ENCODE measurements at regions not wholly inside any gene's neighbourhood (a gene's known extent, or its start where the extent isn't known, plus 50 kb on each side); places are given as distances from the start of the nearest gene placed in this dataset.
"Not testable (repeated sequence)": the region's sequence is repeated elsewhere in the genome, so short reads cannot be mapped to it uniquely, and the experiment has no call there.

DNA sequence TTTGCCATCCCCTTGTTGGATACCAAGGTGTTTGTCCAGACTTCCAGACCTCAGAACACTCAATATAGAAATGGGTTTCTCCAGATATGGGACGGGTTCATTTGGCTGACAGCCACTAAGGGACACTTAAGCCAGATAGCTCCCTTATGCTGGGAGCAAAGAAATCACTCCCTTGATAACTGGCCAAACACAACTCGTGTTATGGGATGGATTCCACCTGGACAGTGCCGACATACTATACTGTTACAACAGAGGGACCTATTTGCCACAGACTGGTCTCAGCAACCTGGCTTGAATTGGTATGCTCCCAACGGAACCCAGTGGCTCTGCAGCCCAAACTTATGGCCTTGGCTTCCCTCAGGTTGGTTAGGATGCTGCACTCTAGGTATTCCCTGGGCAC is 114.0 kb upstream of the PLCL2 start:
- DNase-seq = no peak

DNA sequence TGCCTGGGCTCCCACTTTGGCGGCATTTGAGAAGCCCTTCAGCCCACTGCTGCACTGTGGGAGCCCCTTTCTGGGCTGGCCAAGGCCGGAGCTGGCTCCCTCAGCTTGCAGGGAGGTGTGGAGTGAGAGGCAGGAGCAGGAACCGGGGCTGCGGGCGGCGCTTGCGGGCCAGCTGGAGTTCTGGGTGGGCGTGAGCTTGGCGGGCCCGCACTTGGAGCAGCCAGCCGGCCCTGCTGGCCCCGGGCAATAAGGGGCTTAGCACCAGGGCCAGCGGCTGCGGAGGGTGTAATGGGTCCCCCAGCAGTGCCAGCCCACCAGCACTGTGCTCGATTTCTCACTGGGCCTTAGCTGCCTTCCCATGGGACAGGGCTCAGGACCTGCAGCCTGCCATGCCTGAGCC is 111.2 kb upstream of the PLCL2 start:
- not testable (repeated sequence) for DNase-seq

DNA sequence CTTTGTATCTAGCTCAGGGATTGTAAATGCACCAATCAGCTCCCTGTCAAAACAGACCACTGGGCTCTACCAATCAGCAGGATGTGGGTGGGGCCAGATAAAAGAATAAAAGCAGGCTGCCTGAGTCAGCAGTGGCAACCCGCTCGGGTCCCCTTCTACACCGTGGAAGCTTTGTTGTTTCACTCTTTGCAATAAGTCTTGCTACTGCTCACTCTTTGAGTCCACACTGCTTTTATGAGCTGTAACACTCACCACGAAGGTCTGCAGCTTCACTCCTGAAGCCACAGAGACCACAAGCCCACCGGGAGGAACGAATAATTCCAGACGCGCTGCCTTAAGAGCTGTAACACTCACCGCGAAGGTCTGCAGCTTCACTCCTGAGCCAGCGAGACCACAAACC is 110.2 kb upstream of the PLCL2 start:
- not testable (repeated sequence) for DNase-seq

DNA sequence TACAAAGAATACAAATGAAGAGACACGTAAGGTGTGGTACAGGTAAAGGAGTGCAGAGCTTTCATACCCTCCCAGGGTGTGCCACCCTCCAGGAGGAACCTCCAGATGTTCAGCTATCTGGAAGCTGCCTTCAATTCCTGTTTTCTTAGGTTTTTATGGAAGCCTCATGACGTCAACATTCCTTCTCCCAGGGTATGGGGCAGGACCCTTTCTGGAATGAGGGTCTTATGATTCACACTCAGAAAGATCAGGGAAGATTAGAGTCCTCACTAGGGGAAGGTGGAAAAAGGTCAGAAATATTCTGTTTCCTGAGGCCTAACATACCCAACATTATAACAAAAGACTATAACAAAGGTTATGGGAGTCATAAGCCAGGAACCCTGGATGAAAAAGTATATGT is 99.8 kb upstream of the PLCL2 start:
- no peak for DNase-seq

DNA sequence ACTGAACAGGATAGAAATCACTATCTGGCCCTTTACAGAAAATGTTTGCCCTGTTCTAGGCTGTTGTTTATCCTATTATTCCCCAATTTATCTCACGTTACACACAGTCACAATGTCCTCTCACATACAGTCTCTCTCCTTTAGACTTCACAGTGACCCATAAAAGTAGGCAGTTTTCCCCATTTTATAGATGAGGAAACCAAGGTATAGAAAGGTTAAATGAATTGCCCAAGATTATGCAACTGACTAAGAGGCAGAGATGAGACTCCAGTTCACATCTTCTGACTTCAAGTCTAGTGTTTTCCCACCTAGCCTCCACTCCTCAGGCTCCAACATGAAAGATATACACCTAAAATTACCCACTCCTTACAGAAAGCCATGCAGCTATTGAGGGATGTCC is 99.3 kb upstream of the PLCL2 start:
- DNase-seq = no peak

DNA sequence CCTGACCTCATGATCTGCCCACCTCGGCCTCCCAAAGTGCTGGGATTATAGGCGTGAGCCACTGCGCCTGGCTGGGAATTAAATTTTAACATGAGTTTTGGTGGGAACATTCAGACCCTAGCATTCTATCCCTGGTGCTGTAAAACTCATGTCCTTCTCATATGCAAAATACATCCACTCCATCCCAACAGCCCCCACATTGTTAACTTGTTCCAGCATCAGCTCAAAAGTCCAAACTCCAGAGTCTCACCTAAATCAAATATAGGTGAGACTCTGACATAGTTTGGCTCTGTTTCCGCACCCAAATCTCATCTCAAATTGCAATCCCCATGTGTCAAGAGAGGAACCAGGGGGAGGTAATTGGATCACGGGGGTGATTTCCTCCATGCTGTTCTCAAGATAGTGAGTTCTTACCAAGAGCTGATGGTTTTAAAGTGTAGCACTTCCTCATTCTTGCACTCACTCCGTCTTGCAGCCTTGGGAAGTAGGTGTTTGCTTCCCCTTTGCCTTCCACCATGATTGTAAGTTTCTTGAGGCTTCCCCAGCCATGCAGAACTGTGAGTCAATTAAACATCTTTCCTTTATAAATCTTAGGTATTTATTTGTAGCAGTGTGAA is 96.2 kb upstream of the PLCL2 start:
- DNase-seq = no peak

DNA sequence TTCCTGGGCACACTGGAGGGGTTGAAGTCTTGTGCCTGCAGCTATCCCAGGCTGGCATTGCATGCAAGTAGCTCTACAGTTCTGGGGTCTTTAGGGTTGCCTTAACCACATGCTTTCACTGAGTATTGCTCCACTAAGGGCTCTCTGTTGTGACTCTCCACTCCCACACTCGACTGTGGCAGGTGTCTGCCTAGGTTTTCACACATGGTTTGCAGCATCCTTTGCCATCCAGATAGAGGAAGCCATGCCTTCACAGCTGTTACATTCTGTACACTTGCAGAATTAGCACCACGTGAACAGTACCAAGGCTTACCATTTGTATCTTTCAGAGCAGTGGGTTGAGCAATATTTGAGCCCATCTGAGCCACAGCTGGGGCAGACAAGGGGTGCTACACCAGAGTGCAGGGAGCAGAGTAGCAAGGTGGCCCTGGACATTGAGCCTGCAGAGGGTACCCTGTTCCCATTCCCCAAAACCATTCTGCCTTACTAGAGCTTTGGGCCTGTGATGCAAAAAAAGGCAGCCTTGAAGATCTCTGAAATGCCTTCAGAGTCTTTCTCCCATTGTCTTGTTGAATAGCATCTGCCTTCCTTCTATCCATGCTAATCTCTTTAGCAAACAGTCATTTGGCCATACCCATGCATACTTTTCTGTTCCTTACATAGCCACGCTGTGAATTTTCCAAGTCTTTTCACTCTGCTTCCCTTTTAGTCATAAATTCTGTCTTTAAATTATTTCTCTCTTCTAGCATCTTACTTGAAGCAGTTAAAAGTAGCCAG is 95.2 kb upstream of the PLCL2 start:
- no peak for DNase-seq

DNA sequence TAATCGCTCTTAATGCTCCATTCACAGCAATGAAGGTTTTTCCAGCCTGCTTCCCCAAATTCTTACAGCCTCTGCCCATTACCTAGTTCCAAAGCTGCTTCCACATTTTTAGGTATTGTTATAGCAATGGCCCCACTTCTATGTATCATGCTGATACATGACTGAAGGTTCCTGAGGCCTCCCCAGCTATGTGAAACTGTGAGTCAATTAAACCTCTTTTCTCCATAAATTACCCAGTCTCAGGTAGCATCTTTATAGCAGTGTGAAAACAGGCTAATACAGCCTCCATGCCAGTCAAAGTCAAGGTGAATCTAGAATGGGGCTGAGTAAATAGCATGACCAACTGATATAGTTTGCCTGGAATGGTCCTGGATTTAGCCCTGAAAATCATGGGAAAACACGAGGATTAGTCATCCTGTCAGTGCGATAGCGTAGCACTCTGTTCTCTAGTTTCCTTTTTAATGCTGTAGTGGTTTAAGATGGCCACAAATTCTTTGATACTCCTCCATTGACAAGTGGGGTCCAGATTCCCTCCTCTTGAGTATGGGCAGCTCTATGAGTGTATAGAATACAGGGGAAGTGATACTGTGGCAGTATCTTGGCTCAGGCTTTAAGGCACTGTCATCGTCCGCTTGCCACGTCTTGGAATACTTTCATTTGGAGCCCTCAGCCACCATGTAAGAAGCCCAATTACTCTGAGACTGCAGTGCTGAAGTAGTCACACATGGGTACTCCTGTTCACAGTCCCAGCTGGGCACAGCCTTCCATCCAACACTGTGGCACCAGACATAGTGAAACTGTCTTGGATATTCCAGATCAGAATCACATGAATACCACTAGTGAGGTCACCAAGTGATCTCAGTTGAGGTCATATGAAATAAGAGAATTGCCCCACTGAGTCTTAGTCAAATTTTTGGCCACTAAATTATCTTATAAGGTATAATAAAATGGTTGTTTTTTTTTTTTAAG is 94.0 kb upstream of the PLCL2 start:
- DNase-seq = no peak

DNA sequence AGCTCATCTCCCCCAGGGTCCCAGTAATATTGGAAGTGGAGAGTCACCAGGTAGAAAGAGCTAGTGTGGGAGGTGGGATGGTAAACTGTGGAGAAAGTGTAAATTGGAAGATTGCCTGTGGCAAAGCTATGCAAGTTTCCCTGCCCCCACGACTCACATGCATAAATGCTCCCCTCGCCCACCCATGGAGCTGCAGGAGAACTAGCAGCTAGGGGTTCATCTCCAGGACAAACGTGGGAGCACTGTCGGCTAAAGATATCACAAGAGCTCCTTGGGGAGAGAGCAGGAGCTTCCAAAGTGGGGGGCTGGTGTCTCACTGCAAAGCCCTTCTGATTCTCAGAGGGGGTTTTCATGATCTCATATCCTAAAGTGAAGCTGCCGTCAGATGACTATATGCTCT is 91.4 kb upstream of the PLCL2 start:
- no peak for DNase-seq

DNA sequence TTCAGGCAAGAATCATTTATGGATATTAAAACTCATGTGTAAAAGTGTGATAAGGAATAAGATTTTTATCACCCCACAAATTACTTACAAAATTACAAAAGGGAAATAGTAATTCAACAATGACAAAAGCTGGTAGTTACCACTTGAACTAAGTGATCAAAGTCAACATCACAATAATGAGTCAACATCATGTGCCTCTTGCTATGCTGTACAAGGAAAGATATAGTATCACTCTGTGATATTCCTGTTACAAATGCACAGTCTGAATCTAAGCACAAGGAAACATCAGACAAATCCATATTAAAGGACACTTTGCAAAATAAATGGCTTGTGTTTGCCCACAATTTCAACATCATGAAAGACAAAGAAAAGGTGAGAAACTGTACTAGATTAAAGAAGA is 90.5 kb upstream of the PLCL2 start:
- no peak for DNase-seq

DNA sequence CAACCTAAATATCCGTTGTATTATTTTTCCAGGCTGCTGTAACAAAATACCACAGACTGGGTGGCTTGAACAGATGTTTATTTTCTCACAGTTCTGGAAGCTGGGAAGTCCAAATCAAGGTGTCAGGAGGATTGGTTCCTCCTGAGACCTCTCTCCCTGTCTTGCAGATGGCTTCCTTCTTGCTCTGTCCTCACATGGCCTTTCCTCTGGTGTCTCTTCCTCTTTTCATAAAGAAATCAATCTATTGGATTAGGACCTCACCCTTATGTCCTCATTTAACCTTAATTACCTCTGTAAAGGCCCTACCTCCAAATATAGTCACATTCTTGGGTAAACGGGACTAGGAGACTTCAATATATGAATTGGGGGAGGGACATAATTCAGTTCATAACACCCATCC is 89.2 kb upstream of the PLCL2 start:
- DNase-seq = no peak

DNA sequence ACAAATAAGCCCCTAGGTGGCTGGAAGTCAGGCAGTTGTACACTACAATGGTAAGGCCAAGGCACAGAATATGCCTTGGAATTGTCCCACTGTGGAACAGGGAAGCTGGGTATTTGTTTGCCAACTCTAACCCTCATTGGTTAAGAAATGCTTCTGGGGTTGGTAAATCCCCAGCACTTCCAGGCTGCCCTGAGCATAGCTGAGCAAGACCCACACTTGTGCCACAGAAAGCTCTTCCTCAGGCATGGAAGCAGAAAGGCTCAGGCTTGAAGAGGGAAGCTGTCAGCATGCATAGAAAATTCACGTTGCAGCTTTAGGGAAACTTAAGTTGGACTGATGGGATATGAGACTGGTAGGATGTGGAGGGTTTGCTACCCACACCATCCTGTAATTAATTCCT is 86.9 kb upstream of the PLCL2 start:
- DNase-seq = no peak

DNA sequence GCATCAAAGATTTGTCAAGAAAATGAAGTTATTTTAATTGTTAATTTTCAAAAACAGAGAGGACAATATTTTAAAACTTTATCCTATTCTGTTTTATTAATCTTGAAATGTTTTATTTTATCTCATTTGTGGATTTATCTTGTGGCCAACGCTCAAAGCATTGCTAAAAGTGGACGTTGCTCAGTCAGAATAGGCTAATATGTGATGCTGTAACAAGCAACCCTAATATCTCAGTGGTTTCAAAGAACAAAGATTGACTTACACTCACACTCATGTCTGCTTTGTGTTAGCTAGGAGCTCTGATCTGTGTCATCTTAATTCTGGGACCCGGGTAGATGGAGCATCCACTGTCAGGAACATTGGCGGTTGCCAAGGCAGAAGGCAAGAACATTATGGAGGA is 86.0 kb upstream of the PLCL2 start:
- DNase-seq = no peak

DNA sequence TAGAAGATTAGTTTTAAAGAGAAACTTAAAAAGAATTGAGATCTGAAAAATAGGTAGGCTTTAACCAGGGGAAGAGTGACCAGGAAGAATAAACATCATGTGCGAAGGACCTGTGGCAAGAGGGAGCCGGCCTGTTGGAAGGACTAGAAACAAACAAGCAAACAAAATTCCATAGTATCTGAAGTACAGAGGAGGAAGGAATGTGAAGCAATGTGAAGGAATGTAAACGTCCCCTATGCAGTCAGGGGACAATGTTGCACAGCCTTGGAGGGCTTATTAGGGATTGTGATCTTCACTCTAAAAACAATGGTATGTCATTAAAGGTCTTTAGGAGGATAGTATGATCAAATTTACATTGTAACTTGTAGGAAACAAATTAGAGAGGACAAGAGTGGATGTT is 84.4 kb upstream of the PLCL2 start:
- DNase-seq = no peak

DNA sequence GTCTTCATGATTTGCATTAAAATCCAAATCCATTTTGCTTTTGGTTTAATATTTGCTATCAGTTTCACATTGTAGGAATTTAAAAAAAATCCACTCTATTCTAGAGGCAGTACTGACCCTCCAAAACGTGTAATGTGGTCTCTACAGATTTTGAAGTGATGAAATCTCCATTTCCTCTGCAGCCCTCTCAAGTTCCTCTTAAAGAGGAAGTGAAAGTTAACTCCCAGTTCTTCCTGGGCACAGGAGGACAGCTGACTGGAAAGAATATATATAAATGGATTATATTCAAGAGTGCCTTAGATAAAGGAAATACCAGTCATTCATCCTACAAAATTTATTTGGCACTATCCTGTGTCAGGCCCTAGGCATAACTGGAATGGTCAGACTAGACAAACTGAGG is 83.5 kb upstream of the PLCL2 start:
- no peak for DNase-seq

DNA sequence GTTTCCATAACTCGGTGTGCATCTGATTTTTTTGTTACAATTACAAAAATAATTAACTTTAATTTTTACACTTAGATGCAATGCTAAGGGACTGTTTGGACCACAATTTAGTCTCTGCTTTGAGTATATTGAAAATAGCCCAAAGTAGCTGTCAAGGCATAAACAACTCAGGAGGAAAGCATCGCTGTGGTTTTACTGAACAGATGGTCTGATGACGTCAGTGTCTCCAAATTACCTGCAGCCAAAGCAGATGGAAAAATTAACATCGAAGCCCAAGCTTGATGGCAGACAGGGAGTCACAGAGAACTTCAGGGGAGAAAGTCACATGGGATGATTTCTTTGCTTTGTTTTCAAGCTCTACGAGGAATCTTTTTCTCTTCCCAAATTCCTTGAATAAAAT is 83.1 kb upstream of the PLCL2 start:
- DNase-seq = no peak

DNA sequence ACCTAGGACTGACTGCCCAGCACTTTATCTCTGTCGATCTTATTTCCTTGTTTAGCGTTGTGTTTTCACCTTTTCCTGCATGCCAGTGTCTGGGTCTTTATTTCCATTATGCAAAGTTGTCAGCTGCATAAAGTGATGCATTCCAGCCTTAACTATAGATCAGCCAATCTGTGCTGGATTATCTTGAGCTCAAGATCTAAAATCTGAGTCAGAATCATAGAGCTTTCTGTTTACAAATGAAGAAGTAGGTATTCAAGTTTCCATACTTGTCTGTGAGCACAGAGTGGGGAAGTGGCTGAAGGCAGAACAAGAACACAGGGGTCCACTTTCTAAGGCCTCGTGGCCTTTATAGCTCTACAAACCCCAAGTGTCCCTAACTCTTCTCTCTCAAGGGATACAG is 82.4 kb upstream of the PLCL2 start:
- no peak for DNase-seq

DNA sequence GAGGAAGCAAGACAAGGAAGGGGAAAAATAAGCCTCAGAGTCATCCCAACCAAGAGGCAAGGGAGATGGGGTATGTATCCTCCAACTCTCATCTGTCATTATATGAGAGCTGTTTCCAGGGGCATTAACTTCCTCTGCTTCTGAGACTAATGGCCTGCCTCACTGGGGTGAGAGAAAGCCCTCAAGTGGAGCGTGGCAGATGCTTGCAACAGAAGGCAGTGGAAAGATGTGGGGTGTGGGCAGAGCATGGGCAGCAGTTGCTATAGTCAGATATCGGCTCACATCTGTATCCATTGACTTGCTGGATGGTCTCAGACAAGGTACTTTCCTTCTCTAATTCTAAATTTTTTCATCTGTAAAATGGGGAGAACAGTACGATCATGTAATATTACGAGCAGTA is 81.7 kb upstream of the PLCL2 start:
- DNase-seq = no peak

DNA sequence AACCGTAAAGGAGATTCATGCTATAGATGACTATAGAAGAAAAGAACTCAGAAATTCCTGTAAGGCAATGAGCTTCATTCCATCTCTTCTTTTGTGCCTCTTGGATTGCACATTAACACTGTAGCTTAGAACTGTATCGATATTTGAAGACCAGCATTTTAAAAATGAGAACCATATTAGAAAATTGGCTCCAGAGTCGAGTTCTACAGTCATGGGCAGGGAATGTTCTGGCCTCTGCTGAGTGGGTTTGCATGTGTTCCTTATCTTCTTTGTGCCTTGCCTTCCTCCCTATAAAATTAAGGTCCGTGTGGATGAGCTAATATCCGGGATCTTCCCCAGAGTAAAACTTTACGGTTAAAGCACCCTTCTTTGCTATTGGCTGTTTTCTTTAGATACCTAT is 77.4 kb upstream of the PLCL2 start:
- no peak for DNase-seq

DNA sequence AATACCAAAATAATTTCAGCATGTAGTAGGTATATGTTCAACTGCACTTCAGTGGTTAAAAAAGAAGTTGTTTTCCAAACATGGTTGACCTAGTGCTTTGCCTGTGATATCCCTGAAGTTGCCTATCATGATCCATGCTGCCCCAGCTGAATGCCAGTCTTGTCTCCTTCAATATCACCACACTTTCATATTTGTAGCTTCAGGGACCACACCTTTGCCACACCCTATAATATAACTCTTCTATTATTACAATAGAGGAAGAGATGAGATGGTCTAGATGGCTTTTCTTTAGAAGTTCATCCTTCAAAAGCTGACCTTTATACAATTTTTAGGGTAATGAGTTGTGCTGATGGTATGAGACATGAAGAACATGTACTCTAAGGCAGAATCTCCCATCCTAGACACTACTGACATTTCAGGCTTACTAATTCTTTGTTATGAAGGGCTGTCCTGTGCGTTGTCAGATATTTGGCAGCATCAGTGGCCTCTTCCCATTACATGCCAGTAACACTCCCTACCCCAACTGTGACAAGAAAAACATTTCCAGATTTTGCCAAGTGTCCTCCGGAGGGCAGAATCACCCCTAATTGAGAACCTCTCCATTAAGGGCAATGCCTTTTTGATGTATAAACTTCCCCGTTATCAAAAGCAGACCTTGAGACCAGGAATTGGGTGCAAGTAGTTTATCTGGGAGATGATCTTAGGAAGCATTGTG is 76.2 kb upstream of the PLCL2 start:
- DNase-seq = no peak

DNA sequence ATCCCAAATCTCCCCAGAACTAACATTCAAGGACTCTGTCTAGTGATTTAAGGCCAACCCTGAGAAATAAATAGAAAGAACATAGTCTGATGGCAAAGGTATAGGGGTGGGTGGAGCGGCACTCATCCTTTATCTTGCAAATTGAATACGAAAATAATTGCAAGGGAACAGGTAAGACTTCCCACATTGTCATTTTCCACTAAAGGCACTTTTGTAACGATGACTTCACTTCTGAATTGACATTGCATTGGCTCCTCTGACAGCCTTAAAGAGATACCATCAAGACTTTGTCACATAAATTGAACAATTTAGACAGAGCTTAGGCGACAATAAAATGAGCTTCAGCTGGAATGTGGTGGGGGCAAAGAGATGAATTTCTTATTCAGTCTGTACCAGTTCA is 75.3 kb upstream of the PLCL2 start:
- DNase-seq = no peak

DNA sequence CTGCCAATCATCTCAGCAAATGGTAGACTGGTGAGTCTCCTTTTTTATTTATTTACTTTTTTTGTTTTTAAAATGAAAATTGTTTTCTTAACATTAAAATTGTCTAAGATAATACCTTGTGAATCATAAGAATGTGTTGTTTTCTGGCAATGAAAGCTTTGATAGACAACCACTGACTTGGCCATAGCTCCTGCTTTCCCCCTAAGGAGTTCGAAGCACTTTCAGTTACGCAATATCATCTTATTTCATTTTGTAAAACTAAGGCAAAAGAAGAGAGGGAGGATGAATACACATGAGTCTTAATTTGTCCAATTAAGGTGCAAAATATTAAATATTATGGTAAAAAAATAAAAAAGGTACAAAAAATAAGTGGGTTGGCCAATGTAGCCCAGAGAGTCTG is 74.8 kb upstream of the PLCL2 start:
- DNase-seq = no peak

Measured in activated CD4-positive, alpha-beta T cell treated with anti-CD3 and anti-CD28 coated beads, Interleukin-2, amount 50 U/mL, for 4 hours (primary cell).